OCI-LY7 (cell line): ENCODE measurements at regions not wholly inside any gene's neighbourhood (a gene's known extent, or its start where the extent isn't known, plus 50 kb on each side); places are given as distances from the start of the nearest gene placed in this dataset.

ENCODE experiments used
- BruUV-seq: library from RNA; stranded (reverse); fragments of 400-500 nt; replicated peaks from 2 replicates; lab custom pipeline; 2021; lab: Mats Ljungman, UMichigan
- CTCF ChIA-PET: fragments of 300-600 bp; sonication (Branson Sonifier 250); formaldehyde crosslinking; loops from one replicate; lab custom pipeline; 2022; ENCODE audit warnings: antibody characterized with exemption; ENCODE audit not compliant: unreplicated experiment; lab: Charles Lee
- POLR2A ChIA-PET: fragments of 300-600 bp; sonication (Branson Sonifier 250); formaldehyde crosslinking; loops from one replicate; lab custom pipeline; 2022; ENCODE audit warnings: antibody characterized with exemption; lab: Charles Lee
- DNase-seq: peaks from one replicate; pipeline ENCODE4 v3.0.0-alpha.2; 2015; ENCODE audit warnings: low spot score
- H2AFZ ChIP-seq: fragments of 200-600 bp; sonication (generic), shearing (Covaris generic); 2 replicates; pipeline ENCODE4 v1.6.1; 2014; ENCODE audit warnings: mild to moderate bottlenecking, antibody characterized with exemption, low read length, moderate library complexity
- H3K27ac ChIP-seq: fragments of 200-600 bp; sonication (generic); 2 replicates; pipeline ENCODE4 v1.5.1; 2014; ENCODE audit warnings: mixed run types, low read depth, mild to moderate bottlenecking, moderate library complexity, low read length, inconsistent platforms; ENCODE audit not compliant: poor library complexity, severe bottlenecking
- H3K36me3 ChIP-seq: fragments of 200-600 bp; sonication (generic); 2 replicates; pipeline ENCODE4 v1.6.1; 2014; ENCODE audit warnings: mild to moderate bottlenecking, antibody characterized with exemption, low read length, moderate library complexity, mixed read lengths; ENCODE audit not compliant: insufficient read depth
- H3K4me1 ChIP-seq: fragments of 200-600 bp; sonication (generic); 2 replicates; pipeline ENCODE4 v1.5.1; 2014; ENCODE audit warnings: mild to moderate bottlenecking, low read length; ENCODE audit not compliant: insufficient read depth, poor library complexity, severe bottlenecking
- H3K4me2 ChIP-seq: fragments of 200-600 bp; sonication (generic); 2 replicates; pipeline ENCODE4 v1.6.1; 2014; ENCODE audit warnings: mild to moderate bottlenecking, low read length
- H3K4me3 ChIP-seq: fragments of 200-600 bp; sonication (generic); 2 replicates; pipeline ENCODE4 v1.5.1; 2014; ENCODE audit warnings: mild to moderate bottlenecking, low read depth, low read length; ENCODE audit not compliant: poor library complexity, severe bottlenecking
- H3K79me2 ChIP-seq: fragments of 200-600 bp; sonication (generic); 2 replicates; pipeline ENCODE4 v1.6.1; 2016; ENCODE audit warnings: low read depth, mild to moderate bottlenecking, low read length, moderate library complexity, mixed read lengths; ENCODE audit not compliant: insufficient read depth
- H3K9me2 ChIP-seq: fragments of 200-600 bp; sonication (generic); 2 replicates; pipeline ENCODE4 v1.6.1; 2016; ENCODE audit warnings: mild to moderate bottlenecking, low read length, mixed read lengths; ENCODE audit not compliant: insufficient read depth
- H3K9me3 ChIP-seq: fragments of 200-600 bp; sonication (generic); 2 replicates; pipeline ENCODE4 v1.6.1; 2014; ENCODE audit warnings: mild to moderate bottlenecking, mixed run types, low read length, mixed read lengths
- H4K20me1 ChIP-seq: fragments of 200-600 bp; sonication (generic); 2 replicates; pipeline ENCODE4 v1.6.1; 2014; ENCODE audit warnings: mild to moderate bottlenecking, antibody characterized with exemption, low read length, moderate library complexity, mixed read lengths; ENCODE audit not compliant: insufficient read depth
- EZH2phosphoT487 ChIP-seq: fragments of 200-600 bp; sonication (generic); IDR thresholded peaks from 2 replicates; pipeline ENCODE4 v1.6.1; 2018; ENCODE audit warnings: low read depth, borderline replicate concordance, mild to moderate bottlenecking, mixed run types, antibody characterized with exemption, low read length, moderate library complexity, mixed read lengths
- intact Hi-C: fragments of 100-400 bp; cut with micrococcal nuclease; formaldehyde crosslinking; loops from one replicate; pipeline ENCODE4 v1.10.0; 2022; ENCODE audit not compliant: unreplicated experiment
- TF ChIP-seq, protein P1 (sequence below): fragments of 200-600 bp; sonication (generic); conservative IDR thresholded peaks from 2 replicates; pipeline ENCODE4 v1.5.1; 2014; ENCODE audit warnings: mild to moderate bottlenecking, antibody characterized with exemption, low read length, moderate library complexity, mixed read lengths

- Histone ChIP-seq H3K27ac (no peak overlapping the region), H3K4me3 (no peak overlapping the region), H3K36me3 (no peaks in the 10 kb centered on the region), H3K9me2 (no peaks in the 10 kb centered on the region), H3K9me3 (no peaks in the 10 kb centered on the region), H3K79me2 (no peaks in the 10 kb centered on the region), H3K4me2 (no peak overlapping the region), H4K20me1 (no peaks in the 10 kb centered on the region; the same call in 1 of the 2 replicates), H2AFZ (no peak overlapping the region), H3K4me1 (no peaks in the 10 kb centered on the region)
- no TSS peak for BruUV-seq
- POLR2A ChIA-PET, result interaction anchor here (0.6 to 0.9 kb wide), 2 partner anchors 8 to 395 kb away, joined by 3 to 4 read pairs; no protein-coding TSS in a partner anchor
- CTCF ChIA-PET, result no interaction called here
- DNase-seq, result no peak
- intact Hi-C loops, result no loop called here
- TF ChIP-seq EZH2phosphoT487, result no peak
- TF ChIP-seq, protein P1, sequence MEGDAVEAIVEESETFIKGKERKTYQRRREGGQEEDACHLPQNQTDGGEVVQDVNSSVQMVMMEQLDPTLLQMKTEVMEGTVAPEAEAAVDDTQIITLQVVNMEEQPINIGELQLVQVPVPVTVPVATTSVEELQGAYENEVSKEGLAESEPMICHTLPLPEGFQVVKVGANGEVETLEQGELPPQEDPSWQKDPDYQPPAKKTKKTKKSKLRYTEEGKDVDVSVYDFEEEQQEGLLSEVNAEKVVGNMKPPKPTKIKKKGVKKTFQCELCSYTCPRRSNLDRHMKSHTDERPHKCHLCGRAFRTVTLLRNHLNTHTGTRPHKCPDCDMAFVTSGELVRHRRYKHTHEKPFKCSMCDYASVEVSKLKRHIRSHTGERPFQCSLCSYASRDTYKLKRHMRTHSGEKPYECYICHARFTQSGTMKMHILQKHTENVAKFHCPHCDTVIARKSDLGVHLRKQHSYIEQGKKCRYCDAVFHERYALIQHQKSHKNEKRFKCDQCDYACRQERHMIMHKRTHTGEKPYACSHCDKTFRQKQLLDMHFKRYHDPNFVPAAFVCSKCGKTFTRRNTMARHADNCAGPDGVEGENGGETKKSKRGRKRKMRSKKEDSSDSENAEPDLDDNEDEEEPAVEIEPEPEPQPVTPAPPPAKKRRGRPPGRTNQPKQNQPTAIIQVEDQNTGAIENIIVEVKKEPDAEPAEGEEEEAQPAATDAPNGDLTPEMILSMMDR, result no peak
Measured at GRCh38 chr17:63150994-63151464, 185.0 kb downstream of the TANC2 start.

GRCh38 chr17:63151941-63152523, 186.0 kb downstream of the TANC2 start:
- Histone ChIP-seq H4K20me1 (no peaks in the 10 kb centered on the region; the same call in 1 of the 2 replicates), H3K36me3 (no peaks in the 10 kb centered on the region), H2AFZ (no peak overlapping the region), H3K4me2 (no peak overlapping the region), H3K27ac (no peak overlapping the region), H3K9me2 (no peaks in the 10 kb centered on the region), H3K4me1 (no peaks in the 10 kb centered on the region), H3K79me2 (no peaks in the 10 kb centered on the region), H3K4me3 (no peak overlapping the region), H3K9me3 (no peaks in the 10 kb centered on the region)
- CTCF ChIA-PET, result no interaction called here
- TF ChIP-seq EZH2phosphoT487, result no peak
- TF ChIP-seq, protein P1, result no peak
- POLR2A ChIA-PET, result no interaction called here
- no peak for DNase-seq
- intact Hi-C loops, result no loop called here
- no TSS peak for BruUV-seq

GRCh38 chr17:63153488-63153887, 187.5 kb downstream of the TANC2 start:
- DNase-seq, result no peak
- Histone ChIP-seq H4K20me1 (no peaks in the 10 kb centered on the region; the same call in 1 of the 2 replicates), H2AFZ (no peak overlapping the region), H3K79me2 (no peaks in the 10 kb centered on the region), H3K9me2 (no peaks in the 10 kb centered on the region), H3K4me1 (no peaks in the 10 kb centered on the region), H3K4me3 (no peak overlapping the region), H3K9me3 (no peaks in the 10 kb centered on the region), H3K4me2 (no peak overlapping the region), H3K27ac (no peak overlapping the region), H3K36me3 (no peaks in the 10 kb centered on the region)
- ChIA-PET CTCF (interaction anchor here (0.5 kb wide), 1 partner anchor 87 kb away, joined by 3 read pairs; no protein-coding TSS in a partner anchor), POLR2A (interaction anchor here (0.6 kb wide), 1 partner anchor 14 kb away, joined by 4 read pairs; no protein-coding TSS in a partner anchor)
- no peak for TF ChIP-seq EZH2phosphoT487
- TF ChIP-seq, protein P1, result no peak
- intact Hi-C loops, result no loop called here
- BruUV-seq, result no TSS peak
